ENCODE measurements at regions not wholly inside any gene's neighbourhood (a gene's known extent, or its start where the extent isn't known, plus 50 kb on each side); places are given as distances from the start of the nearest gene placed in this dataset.
"Not testable (repeated sequence)": the region's sequence is repeated elsewhere in the genome, so short reads cannot be mapped to it uniquely, and the experiment has no call there.

DNA sequence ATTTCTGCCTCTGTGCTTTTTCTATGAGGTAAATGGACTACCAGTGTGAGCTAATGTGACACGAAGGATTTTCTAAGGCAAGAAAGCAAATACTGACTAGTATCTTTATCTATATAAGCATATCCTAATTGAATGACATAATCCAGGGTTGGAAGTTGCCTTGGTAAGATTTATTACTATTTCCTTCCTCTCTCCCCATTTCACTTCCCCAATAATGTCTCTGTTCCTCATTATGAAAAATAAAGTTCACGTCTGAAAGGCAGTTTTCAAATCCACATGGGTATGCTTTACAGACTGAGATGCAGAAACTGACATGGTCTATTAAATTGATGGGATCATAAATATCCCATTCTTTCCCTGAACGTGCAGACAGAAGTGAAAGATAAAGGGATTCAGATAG, 86.0 kb downstream of the DTWD1 start:
- Mint-ChIP-seq H3K27me3 (no peaks in the 10 kb centered on the region), H3K27ac (no peak overlapping the region), H3K9me3 (peaks cover 26 to 28% of the 10 kb centered on the region in 2 donors), H3K4me3 (no peak overlapping the region), H3K4me1 (no peaks in the 10 kb centered on the region)
- DNase-seq (no peak), ATAC-seq (no peak)

DNA sequence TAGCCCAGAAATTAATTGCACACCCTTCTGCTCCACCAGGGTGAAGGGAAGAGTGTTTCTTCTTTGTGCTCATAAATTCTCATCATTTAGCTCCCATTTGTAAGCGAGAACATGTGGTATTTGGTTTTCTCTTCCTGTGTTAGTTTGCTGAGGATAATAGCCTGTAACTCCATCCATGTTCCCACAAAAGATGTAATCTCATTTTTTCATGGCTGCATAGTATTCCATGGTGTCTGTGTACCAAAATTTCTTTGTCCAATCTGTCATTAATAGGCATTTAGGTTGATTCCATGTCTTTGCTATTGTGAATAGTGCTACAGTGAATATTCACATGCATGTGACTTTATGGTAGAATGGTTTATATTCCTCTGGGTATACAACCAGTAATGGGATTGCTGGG, 86.8 kb downstream of the DTWD1 start:
- Mint-ChIP-seq H3K4me1 (no peaks in the 10 kb centered on the region), H3K9me3 (peaks cover 26 to 28% of the 10 kb centered on the region in 2 donors), H3K27me3 (no peaks in the 10 kb centered on the region), H3K27ac (no peak overlapping the region), H3K4me3 (no peak overlapping the region)
- no peak for ATAC-seq
- no peak for DNase-seq

- Mint-ChIP-seq H3K27me3 (peaks cover 7% of the 10 kb centered on the region), H3K9me3 (peaks cover 26 to 28% of the 10 kb centered on the region in 2 donors), H3K27ac (peak overlapping the region in 1 of 2 donors; percentile 53), H3K4me1 (no peaks in the 10 kb centered on the region), H3K4me3 (no peak overlapping the region)
- no peak for ATAC-seq
- DNase-seq: no peak
Observed at GRCh38 chr15:49709646-49710214, 88.9 kb downstream of the DTWD1 start.

DNA sequence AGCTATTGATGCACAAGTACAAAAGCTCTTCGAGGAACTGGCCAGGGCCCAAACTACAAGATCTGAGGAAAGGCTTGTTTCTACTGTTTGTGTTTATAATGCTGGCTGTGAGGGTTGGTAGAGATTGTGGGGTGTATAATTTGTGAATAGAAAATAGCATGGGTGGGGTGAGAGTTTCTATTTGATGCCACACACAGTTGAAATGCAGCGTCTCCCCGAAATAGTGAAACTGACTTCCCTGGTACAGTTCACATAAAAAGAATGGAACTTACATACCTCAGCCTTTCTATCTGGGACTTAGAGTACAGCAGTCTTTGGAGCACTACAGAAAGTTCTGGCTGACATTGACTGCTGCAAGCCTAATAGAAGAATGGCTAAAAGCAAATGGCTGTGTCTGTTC, 91.3 kb downstream of the DTWD1 start:
- Mint-ChIP-seq H3K27ac (no peak overlapping the region), H3K4me3 (no peak overlapping the region), H3K9me3 (peaks cover 26 to 28% of the 10 kb centered on the region in 2 donors), H3K4me1 (peaks cover 5% of the 10 kb centered on the region), H3K27me3 (peaks cover 7% of the 10 kb centered on the region)
- ATAC-seq: no peak
- DNase-seq: no peak

- ATAC-seq (no peak), DNase-seq (no peak)
- no peak overlapping the region for H3K4me3 Mint-ChIP-seq
- peaks cover 26 to 28% of the 10 kb centered on the region in 2 donors for H3K9me3 Mint-ChIP-seq
- H3K4me1 Mint-ChIP-seq: peaks cover 5% of the 10 kb centered on the region
- H3K27ac Mint-ChIP-seq: no peak overlapping the region
- peaks cover 7% of the 10 kb centered on the region for H3K27me3 Mint-ChIP-seq
Observed at GRCh38 chr15:49712846-49713450, 92.1 kb downstream of the DTWD1 start.

GRCh38 chr15:49715211-49715610, 94.4 kb downstream of the DTWD1 start:
- Mint-ChIP-seq H3K27me3 (peaks cover 7% of the 10 kb centered on the region), H3K4me1 (peaks cover 5% of the 10 kb centered on the region), H3K27ac (no peak overlapping the region), H3K4me3 (no peak overlapping the region), H3K9me3 (peaks cover 8 to 10% of the 10 kb centered on the region in 2 donors)
- DNase-seq (no peak), ATAC-seq (peak; percentile 45)

- H3K27me3 Mint-ChIP-seq: peaks cover 7% of the 10 kb centered on the region
- H3K4me3 Mint-ChIP-seq: no peak overlapping the region
- ATAC-seq (no peak), DNase-seq (no peak)
- H3K4me1 Mint-ChIP-seq: peaks cover 5% of the 10 kb centered on the region
- no peak overlapping the region for H3K27ac Mint-ChIP-seq
- peaks cover 7 to 8% of the 10 kb centered on the region in 2 donors for H3K9me3 Mint-ChIP-seq
Observed at GRCh38 chr15:49715701-49716100, 94.9 kb downstream of the DTWD1 start.

DNA sequence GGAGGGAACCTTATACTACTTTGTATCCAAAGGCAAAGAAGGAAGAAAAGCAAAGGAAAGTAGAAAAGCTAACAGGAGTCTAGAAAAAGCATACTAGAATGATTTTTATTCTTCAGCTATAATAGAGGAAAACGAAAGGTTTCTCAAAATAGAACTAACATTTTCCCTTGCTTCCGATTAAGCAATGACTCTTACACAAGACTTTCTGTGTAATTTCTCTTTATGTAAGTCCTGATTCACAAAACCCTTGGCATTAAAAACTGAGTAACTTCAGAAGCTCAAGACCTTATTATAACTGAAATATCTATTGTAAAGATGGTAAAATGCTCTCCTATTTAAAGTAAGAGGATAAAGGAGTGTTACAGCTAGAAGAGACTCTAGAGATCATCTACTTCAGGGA, 97.4 kb downstream of the DTWD1 start:
- Mint-ChIP-seq H3K27ac (no peak overlapping the region), H3K27me3 (peaks cover 4% of the 10 kb centered on the region), H3K9me3 (no peaks in the 10 kb centered on the region), H3K4me1 (peaks cover 5% of the 10 kb centered on the region), H3K4me3 (no peak overlapping the region)
- no peak for DNase-seq
- ATAC-seq: no peak

- peaks cover 5% of the 10 kb centered on the region for H3K4me1 Mint-ChIP-seq
- H3K9me3 Mint-ChIP-seq: no peaks in the 10 kb centered on the region
- no peak overlapping the region for H3K27ac Mint-ChIP-seq
- no peaks in the 10 kb centered on the region for H3K27me3 Mint-ChIP-seq
- H3K4me3 Mint-ChIP-seq: no peak overlapping the region
- ATAC-seq (no peak), DNase-seq (no peak)
Observed at GRCh38 chr15:49718846-49719245, 98.0 kb downstream of the DTWD1 start.

DNA sequence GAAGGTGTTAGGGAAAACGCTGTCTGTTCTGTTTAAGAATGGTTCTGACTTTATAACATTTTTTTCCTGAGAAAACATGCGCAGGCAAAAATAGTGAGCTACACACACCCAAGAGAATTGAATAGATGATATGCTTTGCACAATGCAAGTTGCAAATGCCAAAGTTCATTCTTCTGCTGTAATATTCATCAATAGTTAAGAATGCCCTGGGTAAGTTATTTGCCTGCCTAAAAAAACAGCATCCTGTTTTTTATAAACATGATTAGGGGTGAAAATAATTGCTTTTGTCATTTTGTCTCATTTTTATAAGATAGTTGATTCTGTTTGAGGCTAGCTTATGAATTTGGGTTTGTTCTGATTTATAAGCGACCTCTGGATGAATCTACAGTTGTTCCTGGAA, 99.4 kb downstream of the DTWD1 start:
- H3K27me3 Mint-ChIP-seq: no peaks in the 10 kb centered on the region
- peaks cover 3% of the 10 kb centered on the region for H3K4me1 Mint-ChIP-seq

GRCh38 chr15:49721091-49721490, 100.2 kb downstream of the DTWD1 start:
- peaks cover 11 to 13% of the 10 kb centered on the region in 2 donors for H3K9me3 Mint-ChIP-seq
- H3K4me3 Mint-ChIP-seq: no peak overlapping the region
- DNase-seq (no peak), ATAC-seq (no peak)
- no peaks in the 10 kb centered on the region for H3K27me3 Mint-ChIP-seq
- no peak overlapping the region for H3K27ac Mint-ChIP-seq
- H3K4me1 Mint-ChIP-seq: no peaks in the 10 kb centered on the region

More for the DNA sequence above, 99.4 kb downstream of the DTWD1 start:
- Mint-ChIP-seq H3K27ac (no peak overlapping the region), H3K4me3 (no peak overlapping the region), H3K9me3 (peaks cover 2 to 4% of the 10 kb centered on the region in 2 donors)
- DNase-seq (no peak), ATAC-seq (no peak)

GRCh38 chr15:49721621-49722020, 100.8 kb downstream of the DTWD1 start:
- Mint-ChIP-seq H3K27me3 (no peaks in the 10 kb centered on the region), H3K27ac (no peak overlapping the region), H3K4me1 (no peaks in the 10 kb centered on the region), H3K4me3 (no peak overlapping the region), H3K9me3 (peaks cover 16 to 18% of the 10 kb centered on the region in 2 donors)
- no peak for ATAC-seq
- DNase-seq: no peak

DNA sequence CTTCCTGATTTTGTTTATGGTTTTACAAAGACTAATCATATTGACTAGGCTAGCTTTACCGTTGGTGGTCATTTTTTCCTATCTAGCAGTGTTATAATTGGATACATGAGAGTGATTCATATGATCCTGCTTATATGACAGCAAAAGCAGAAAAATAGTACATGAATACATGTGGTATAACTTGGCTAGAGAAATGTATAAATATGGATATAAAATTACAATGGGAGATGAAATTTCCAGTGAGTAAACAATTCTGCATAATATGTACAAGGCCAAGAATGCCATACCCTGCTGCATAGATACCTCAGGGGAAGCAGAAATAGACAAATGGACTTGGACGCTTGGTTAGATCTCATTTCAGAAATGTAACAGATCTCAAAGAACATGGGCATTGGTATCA, 103.1 kb downstream of the DTWD1 start:
- ATAC-seq (no peak), DNase-seq (no peak)
- no peak overlapping the region for H3K4me3 Mint-ChIP-seq
- no peak overlapping the region for H3K27ac Mint-ChIP-seq
- H3K9me3 Mint-ChIP-seq: peaks cover 16 to 28% of the 10 kb centered on the region in 2 donors
- H3K27me3 Mint-ChIP-seq: no peaks in the 10 kb centered on the region
- H3K4me1 Mint-ChIP-seq: no peaks in the 10 kb centered on the region

DNA sequence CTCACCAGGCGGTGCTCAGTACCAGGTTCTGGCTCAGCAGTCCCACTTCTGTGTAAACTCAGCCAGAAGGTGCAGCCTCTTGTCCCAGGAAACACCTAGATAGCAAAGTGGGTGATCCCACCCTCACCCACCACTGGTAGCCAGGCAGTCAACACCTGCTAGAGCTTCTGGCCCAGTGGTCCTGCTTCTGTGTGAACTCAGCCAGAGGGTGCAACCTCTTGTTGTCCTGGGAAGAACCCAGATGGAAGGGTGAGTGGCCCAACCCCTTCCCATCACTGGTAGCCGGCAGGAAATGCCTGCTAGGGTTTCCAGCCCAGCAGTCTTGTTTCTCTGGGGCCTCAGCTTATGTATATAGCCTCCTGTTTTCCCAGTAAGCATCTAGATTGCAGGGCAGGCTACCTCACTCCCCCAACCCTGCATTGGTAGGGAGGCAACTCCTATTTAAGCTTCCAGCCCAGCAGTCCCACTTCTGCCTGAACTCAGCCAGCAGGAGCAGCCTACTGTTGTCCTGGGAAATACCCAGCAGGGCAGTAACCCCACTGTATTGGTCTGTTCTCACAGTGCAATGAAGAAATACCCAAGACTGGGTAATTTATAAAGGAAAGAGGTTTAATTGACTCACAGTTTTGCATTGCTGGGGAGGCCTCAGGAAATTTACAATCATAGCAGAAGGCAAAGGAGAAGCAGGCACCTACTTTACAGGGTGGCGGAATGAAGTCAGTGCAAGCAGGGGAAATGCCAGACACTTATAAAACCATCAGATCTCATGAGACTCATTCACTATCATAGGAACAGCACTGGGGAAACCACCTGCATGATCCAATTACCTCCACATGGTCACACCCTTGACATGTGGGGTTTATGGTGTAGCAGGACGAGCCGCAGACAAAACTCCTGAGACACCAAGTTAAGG, 110.6 kb downstream of the DTWD1 start:
- no peak for ATAC-seq
- Mint-ChIP-seq H3K27me3 (peaks cover 8% of the 10 kb centered on the region), H3K9me3 (peaks cover 1 to 12% of the 10 kb centered on the region in 2 donors), H3K27ac (no peak overlapping the region), H3K4me3 (no peak overlapping the region), H3K4me1 (no peaks in the 10 kb centered on the region)
- DNase-seq: no peak

- H3K27me3 Mint-ChIP-seq, H3K9me3 Mint-ChIP-seq, ATAC-seq, H3K4me1 Mint-ChIP-seq, H3K4me3 Mint-ChIP-seq, H3K27ac Mint-ChIP-seq, DNase-seq: not testable (repeated sequence)
Observed at GRCh38 chr15:49732109-49732508, 111.3 kb downstream of the DTWD1 start.

DNA sequence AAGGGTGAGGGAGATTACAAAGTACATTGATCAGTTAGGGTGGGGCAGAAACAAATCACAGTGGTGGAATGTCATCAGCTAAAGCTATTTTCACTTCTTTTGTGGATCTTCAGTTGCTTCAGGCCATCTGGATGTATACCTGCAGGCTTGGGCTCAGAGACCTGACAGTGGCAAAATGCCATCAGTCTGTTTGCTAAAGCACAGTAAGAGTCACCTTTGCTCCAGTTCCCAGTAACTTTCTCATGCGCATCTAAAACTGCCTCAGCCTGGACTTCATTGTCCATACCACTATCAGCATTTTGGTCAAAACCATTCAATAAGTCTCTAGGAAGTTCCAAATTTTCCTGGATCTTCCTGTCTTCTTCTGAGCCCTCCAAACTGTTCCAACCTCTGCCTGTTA, 113.2 kb downstream of the DTWD1 start:
- not testable (repeated sequence) for H3K4me3 Mint-ChIP-seq, H3K4me1 Mint-ChIP-seq, DNase-seq, H3K27ac Mint-ChIP-seq, ATAC-seq, H3K9me3 Mint-ChIP-seq
- peaks cover 16% of the 10 kb centered on the region for H3K27me3 Mint-ChIP-seq

All from stimulated activated naive CD8-positive, alpha-beta T cell treated with anti-CD3 and anti-CD28 coated beads, Interleukin-15, amount 100 ng/mL, for 72 hours (primary cell).